ENCODE measurements at regions not wholly inside any gene's neighbourhood (a gene's known extent, or its start where the extent isn't known, plus 50 kb on each side); places are given as distances from the start of the nearest gene placed in this dataset.

DNA sequence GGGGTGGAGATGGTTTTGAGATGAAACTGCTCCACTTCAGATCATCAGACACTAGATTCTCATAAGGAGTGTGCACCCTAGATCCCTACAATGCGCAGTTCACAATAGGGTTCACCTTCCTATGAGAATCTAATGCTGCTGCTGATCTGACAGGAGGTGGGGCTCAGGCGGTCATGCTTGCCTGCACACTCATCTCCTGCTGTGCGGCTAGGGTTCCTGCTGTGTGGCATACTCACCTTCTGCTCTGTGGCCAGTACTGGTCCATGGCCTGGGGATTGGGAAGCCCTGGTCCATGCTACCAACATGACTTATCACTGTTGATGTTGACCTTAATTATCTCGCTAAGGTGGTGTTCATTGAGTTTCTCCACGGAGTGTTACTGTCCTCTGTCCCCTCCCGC lies 144.5 kb downstream of the NAV1 start:
- no peak for TF ChIP-seq EZH2 (IDR thresholded peaks at IDR 0.05; ENCODE audit: low read depth)
- TF ChIP-seq, protein P1, sequence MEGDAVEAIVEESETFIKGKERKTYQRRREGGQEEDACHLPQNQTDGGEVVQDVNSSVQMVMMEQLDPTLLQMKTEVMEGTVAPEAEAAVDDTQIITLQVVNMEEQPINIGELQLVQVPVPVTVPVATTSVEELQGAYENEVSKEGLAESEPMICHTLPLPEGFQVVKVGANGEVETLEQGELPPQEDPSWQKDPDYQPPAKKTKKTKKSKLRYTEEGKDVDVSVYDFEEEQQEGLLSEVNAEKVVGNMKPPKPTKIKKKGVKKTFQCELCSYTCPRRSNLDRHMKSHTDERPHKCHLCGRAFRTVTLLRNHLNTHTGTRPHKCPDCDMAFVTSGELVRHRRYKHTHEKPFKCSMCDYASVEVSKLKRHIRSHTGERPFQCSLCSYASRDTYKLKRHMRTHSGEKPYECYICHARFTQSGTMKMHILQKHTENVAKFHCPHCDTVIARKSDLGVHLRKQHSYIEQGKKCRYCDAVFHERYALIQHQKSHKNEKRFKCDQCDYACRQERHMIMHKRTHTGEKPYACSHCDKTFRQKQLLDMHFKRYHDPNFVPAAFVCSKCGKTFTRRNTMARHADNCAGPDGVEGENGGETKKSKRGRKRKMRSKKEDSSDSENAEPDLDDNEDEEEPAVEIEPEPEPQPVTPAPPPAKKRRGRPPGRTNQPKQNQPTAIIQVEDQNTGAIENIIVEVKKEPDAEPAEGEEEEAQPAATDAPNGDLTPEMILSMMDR (conservative IDR thresholded peaks at IDR 0.05) = no peak
- intact Hi-C loops (cut with micrococcal nuclease; ENCODE audit: unreplicated experiment) = no loop called here
- H3K36me3 ChIP-seq (ENCODE audit: low read depth) = no peaks in the 10 kb centered on the region
- no peak overlapping the region for H3K4me2 ChIP-seq
- no peaks in the 10 kb centered on the region for H3K9me3 ChIP-seq (ENCODE audit: insufficient read depth, low read depth)
- no peaks in the 10 kb centered on the region; the same call in 1 of the 2 replicates for H4K20me1 ChIP-seq (ENCODE audit: insufficient read depth)
- no peak for DNase-seq
- H3K4me3 ChIP-seq = no peak overlapping the region
- no peaks in the 10 kb centered on the region for H3K79me2 ChIP-seq (ENCODE audit: low read depth)
- ChIA-PET CTCF (no interaction called here), POLR2A (ENCODE audit: unreplicated experiment) (no interaction called here)
- H3K27me3 ChIP-seq (ENCODE audit: insufficient read depth, low read depth) = no peaks in the 10 kb centered on the region
- no peak overlapping the region for H3K27ac ChIP-seq
- no peak overlapping the region for H2AFZ ChIP-seq
- H3K9me2 ChIP-seq (ENCODE audit: insufficient read depth) = no peaks in the 10 kb centered on the region
- peaks cover 12% of the 10 kb centered on the region; the same call in 1 of the 2 replicates for H3K4me1 ChIP-seq (replicated peaks; ENCODE audit: insufficient read depth)
- no TSS peak for BruUV-seq (replicated peaks)
- H3F3A ChIP-seq (ENCODE audit: insufficient read depth, low read depth) = no peaks in the 10 kb centered on the region

- no peaks in the 10 kb centered on the region for H3K9me3 ChIP-seq (ENCODE audit: insufficient read depth, low read depth)
- no peaks in the 10 kb centered on the region for H3K27me3 ChIP-seq (ENCODE audit: insufficient read depth, low read depth)
- no peak overlapping the region for H2AFZ ChIP-seq
- H3K27ac ChIP-seq = no peak overlapping the region
- H4K20me1 ChIP-seq (ENCODE audit: insufficient read depth) = no peaks in the 10 kb centered on the region; the same call in 1 of the 2 replicates
- H3K4me3 ChIP-seq = no peak overlapping the region
- intact Hi-C loops (cut with micrococcal nuclease; ENCODE audit: unreplicated experiment) = no loop called here
- H3K36me3 ChIP-seq (ENCODE audit: low read depth) = no peaks in the 10 kb centered on the region
- no peaks in the 10 kb centered on the region for H3K79me2 ChIP-seq (ENCODE audit: low read depth)
- no peak overlapping the region for H3K4me2 ChIP-seq
- ChIA-PET CTCF (no interaction called here), POLR2A (ENCODE audit: unreplicated experiment) (no interaction called here)
- no peaks in the 10 kb centered on the region for H3K9me2 ChIP-seq (ENCODE audit: insufficient read depth)
- no TSS peak for BruUV-seq (replicated peaks)
- TF ChIP-seq, protein P1 (conservative IDR thresholded peaks at IDR 0.05) = no peak
- no peak for TF ChIP-seq EZH2 (IDR thresholded peaks at IDR 0.05; ENCODE audit: low read depth)
- H3F3A ChIP-seq (ENCODE audit: insufficient read depth, low read depth) = no peaks in the 10 kb centered on the region
- H3K4me1 ChIP-seq (replicated peaks; ENCODE audit: insufficient read depth) = peaks cover 12% of the 10 kb centered on the region; the same call in 1 of the 2 replicates
- no peak for DNase-seq
Observed at GRCh38 chr1:201685485-201685884, 143.5 kb upstream of the IPO9 start.

DNA sequence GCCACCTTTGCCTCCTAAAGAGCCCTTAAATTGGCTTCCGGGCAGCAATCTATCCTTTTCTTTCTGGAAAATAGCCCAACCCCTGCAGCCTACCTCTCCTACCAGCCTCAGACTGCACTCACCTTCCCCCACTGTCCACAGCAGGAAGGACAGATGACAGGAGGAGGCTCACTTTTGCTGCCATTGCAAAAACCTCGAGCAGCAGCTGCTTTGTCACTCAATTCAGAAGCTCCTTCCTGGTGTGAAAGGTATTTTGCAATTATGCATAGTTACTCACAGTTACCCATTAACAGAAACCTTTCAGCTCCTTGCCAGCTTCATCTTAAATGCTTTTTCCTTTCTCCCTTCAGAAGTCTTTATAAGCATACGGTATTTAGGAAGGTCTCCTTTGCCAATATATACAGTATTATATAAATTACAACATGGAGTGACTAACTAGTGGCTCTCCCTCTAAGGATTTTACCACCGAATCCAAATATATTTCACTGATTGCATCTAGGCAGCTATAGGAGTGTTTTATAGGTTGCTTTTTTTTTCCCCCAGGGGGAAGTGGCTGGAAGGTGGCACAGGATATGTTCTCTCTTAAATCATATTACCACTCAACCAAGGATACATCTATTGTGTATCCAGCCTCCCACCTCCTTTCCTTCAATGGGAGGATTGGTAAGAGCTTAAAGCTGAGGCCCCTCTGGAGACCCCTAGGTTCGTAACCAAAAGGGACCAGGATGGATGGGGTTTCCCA lies 142.1 kb upstream of the IPO9 start:
- ChIA-PET CTCF (interaction anchor here (0.6 kb wide), 1 partner anchor 10 kb away, joined by 7 read pairs; no protein-coding TSS in a partner anchor), POLR2A (ENCODE audit: unreplicated experiment) (no interaction called here)
- Histone ChIP-seq H3K4me3 (no peak overlapping the region), H3K4me2 (peak overlapping the region; percentile 9; the same call in 1 of the 2 replicates), H3K27me3 (ENCODE audit: insufficient read depth, low read depth) (no peaks in the 10 kb centered on the region), H3K27ac (no peak overlapping the region), H4K20me1 (ENCODE audit: insufficient read depth) (no peaks in the 10 kb centered on the region; the same call in 1 of the 2 replicates), H3K9me2 (ENCODE audit: insufficient read depth) (no peaks in the 10 kb centered on the region; the same call in 1 of the 2 replicates), H3K4me1 (replicated peaks; ENCODE audit: insufficient read depth) (peaks cover 12% of the 10 kb centered on the region; the same call in 1 of the 2 replicates), H3F3A (ENCODE audit: insufficient read depth, low read depth) (no peaks in the 10 kb centered on the region), H3K36me3 (ENCODE audit: low read depth) (no peaks in the 10 kb centered on the region), H3K79me2 (ENCODE audit: low read depth) (no peaks in the 10 kb centered on the region), H3K9me3 (ENCODE audit: insufficient read depth, low read depth) (no peaks in the 10 kb centered on the region), H2AFZ (no peak overlapping the region)
- peak in 1 of 2 experiments; percentile 64 for DNase-seq
- BruUV-seq (replicated peaks) = no TSS peak
- intact Hi-C loops (cut with micrococcal nuclease; ENCODE audit: unreplicated experiment) = no loop called here
- TF ChIP-seq EZH2 (IDR thresholded peaks at IDR 0.05; ENCODE audit: low read depth) = no peak
- TF ChIP-seq, protein P1 (conservative IDR thresholded peaks at IDR 0.05) = no peak
